GM19239 (cell line): ENCODE measurements at regions not wholly inside any gene's neighbourhood (a gene's known extent, or its start where the extent isn't known, plus 50 kb on each side); places are given as distances from the start of the nearest gene placed in this dataset.
"Not testable (repeated sequence)": the region's sequence is repeated elsewhere in the genome, so short reads cannot be mapped to it uniquely, and the experiment has no call there.

ENCODE experiments used
- DNase-seq: peaks from one replicate; pipeline ENCODE4 v3.0.0; 2011; ENCODE audit warnings: low spot score; ENCODE audit not compliant: insufficient read length
- FAIRE-seq: peaks from 2 replicates; lab custom pipeline; 2011; peaks lifted over from hg19 to GRCh38; lab: Jason Lieb, UNC

GRCh38 chr4:104930745-104931736, 215.6 kb upstream of the TET2 start:
- FAIRE-seq, result peak; percentile 57
- DNase-seq, result not testable (repeated sequence)

GRCh38 chr4:104938624-104939023, 208.1 kb upstream of the TET2 start:
- FAIRE-seq (no peak), DNase-seq (no peak)

DNA sequence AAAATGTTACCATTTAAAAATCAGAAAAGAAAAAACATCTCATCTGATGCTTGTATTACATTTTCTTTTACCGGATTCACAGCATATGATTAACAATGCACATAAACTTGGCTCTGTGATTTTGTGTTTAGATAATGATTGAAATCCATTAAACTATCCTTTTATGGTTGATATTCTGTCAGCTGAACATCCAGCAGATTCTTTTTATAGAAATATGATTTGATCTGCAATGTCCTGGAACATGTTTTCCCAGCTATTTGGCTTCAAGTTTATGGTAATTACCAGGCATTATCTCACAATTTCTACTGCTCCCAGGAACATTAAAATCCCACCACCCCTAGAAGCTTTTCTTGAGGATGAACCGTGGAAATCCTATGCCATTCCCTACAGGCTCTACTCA, 205.7 kb upstream of the TET2 start:
- DNase-seq, result no peak
- FAIRE-seq, result peak; percentile 14

DNA sequence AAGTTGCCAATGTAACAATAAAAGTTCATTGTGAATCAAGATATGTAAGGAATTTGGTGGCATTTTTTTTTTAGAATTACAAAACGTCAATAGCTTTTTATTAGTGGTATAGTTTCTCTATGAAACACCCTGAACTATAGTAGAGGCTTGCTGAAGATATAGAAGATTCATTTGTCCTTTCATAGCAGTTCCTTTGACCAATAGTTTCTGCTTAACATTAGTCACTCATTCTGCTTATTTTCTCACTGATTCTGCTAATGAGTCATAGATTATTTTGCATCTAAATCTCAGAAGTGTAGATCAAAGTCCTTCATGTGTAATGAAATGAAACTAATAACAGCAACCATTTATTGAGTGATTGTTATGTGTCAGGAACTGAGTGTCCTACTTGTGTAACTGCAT, 205.0 kb upstream of the TET2 start:
- FAIRE-seq (no peak), DNase-seq (no peak)

GRCh38 chr4:104942990-104943743, 203.5 kb upstream of the TET2 start:
- DNase-seq (no peak), FAIRE-seq (peak; percentile 53)

DNA sequence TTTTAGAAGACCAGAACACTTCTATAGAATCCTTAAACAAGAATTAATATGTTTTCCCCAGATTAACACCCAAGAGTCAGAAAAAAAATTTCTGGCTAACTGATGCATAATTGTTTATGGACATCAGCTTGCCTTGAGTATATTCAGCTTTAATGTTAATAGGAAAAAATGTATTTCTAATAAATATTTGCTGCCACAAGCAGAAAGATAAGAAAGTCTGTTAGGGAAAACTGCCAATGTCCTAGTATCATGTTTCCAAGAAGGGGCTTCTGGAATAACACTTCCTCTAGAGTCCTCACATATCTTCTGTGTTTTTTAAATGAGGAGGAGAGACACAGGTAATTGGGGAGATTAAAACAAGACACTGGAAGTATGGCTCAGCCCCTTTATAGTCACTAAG, 202.1 kb upstream of the TET2 start:
- FAIRE-seq (no peak), DNase-seq (no peak)

DNA sequence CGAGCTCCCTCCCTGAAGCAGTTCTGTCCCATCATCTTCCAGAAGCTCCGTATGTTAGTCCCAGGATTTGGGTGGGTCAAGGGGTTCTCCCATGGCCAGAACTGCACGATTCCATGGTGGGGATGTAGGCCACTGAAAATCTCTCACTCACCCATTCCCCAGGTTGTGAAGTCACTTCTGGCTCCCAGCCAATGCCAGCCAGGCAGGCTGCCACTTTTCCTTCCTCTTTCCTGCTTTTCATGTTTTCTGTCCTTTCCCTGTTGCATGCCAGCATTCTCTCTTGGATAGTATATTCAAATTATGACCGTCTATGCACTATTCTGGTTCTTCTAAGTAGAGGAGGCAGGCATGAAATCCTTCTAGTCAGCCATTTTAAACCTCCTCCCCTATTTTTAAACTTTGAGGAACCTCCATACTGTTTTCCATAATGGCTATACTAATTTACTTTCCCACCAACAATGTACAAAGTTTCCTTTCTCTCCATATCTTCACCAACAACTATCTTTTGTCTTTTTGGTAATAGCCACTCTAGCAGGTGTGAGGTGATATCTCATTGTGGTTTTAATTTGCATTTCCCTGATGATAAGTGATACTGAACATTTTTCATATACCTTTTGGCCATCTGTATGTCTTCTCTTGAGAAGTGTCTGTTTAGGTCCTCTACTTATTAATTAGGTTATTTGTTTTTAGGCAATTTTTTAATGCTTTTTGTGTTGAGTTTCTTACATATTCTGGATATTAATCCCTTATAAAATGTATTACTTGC, 182.1 kb upstream of the TET2 start:
- FAIRE-seq, result peak; percentile 78

DNA sequence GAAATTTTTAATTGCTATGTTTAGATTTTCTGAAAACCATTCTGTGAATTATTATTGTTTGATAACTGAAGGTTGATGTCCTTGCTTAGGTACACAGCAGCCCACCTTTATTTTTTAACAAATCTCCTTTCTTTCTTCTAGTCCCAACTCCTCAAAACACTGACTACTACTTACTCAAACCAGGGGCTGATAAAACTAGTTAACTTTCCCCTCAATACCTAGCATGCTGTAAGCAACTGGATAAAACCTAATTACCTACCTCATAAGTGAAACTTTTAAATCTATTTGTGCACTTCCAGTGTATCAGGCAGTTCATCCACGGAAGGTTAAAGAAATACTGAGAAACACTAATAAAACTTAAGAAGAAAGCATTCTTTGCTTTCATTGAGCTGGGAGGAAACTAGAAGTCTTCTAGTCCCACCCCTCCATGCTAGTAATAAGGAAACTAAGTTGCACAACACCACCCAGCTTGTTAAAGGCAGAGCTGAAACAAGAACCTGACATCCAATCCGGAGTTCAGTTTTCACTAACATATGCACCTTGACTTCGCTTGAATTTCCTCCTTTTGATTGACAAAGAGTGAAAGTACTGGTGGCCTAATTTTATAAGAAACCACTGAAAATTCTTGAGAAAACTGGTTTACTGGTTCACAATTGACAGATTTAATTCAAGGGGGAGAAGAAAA, 180.2 kb upstream of the TET2 start:
- FAIRE-seq, result peak; percentile 98
- peak; percentile 46 for DNase-seq

More for the DNA sequence above, 182.1 kb upstream of the TET2 start:
- no peak for DNase-seq

GRCh38 chr4:104967034-104967401, 179.7 kb upstream of the TET2 start:
- FAIRE-seq, result peak; percentile 66

GRCh38 chr4:104969394-104970082, 177.1 kb upstream of the TET2 start:
- peak; percentile 84 for FAIRE-seq
- DNase-seq, result no peak

More at GRCh38 chr4:104967034-104967401, 179.7 kb upstream of the TET2 start:
- no peak for DNase-seq

DNA sequence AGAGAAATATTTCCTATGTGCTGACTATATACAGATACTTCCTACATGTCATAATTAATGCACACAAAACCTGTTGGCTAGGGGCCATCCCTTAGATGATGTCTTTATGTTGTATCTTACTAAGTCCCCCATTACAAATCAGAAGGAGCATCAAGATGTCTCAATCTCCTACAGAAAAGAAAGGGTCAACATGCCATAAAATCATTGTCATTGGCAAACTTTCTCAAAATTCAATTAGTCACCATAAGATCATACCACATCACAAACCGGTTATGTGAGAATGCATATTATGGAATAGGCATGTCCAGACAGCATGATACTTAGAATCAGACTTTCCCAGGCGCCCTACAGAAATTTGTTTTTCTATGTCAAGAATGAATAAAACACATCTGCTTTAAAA, 175.2 kb upstream of the TET2 start:
- DNase-seq, result no peak
- peak; percentile 26 for FAIRE-seq

DNA sequence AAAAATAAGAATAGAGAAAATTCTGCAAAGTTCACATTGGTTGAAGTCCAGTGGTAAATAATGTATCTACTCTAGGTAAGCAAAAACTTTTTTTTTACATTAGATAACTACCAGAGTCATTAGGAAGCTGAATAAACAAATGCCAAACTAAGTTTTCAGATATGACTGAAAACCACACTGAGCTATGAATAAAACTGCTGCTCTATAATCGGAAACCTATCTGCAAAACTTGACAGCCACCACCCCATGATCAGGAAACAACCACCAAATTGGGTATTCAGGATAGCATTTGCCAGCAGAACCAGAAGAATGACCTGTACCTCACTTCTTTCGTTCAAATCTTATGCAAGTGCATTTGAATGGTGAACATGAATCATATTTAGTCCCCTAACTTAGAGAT, 173.0 kb upstream of the TET2 start:
- DNase-seq (no peak), FAIRE-seq (peak; percentile 70)

GRCh38 chr4:104975617-104976016, 171.1 kb upstream of the TET2 start:
- FAIRE-seq (no peak), DNase-seq (no peak)

- DNase-seq (no peak), FAIRE-seq (no peak)
Observed at GRCh38 chr4:104976262-104976661, 170.4 kb upstream of the TET2 start.

DNA sequence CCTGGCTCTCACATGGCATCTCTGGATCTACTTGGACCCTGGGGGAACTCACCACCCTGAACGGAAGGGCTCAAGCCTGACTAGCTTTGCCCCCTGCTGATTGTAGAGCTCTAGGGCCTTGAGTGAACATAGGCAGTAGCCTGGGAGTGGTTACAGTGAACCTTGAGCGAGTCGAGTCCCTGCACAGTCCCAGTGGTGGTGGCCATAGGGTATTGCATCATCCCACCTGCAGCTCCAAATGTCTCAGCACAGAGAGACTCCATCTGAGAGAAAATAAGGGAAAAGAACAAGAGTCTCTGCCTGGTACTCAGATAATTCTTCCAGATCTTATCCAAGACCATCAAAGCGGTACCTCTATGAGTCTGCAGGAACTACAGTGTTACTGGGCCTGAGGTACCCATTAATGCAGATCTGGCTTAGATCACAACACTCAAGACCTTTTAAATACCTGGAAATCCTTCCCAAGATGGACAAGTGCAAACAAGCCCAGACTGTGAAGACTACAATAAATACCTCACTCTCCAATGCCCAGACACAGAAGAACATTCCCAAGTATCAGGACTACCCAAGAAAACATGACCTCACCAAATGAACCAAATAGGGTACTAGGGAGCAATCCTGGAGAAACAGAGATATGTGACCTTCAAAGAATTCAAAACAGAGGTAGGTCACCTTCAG, 167.5 kb upstream of the TET2 start:
- FAIRE-seq (no peak), DNase-seq (no peak)

DNA sequence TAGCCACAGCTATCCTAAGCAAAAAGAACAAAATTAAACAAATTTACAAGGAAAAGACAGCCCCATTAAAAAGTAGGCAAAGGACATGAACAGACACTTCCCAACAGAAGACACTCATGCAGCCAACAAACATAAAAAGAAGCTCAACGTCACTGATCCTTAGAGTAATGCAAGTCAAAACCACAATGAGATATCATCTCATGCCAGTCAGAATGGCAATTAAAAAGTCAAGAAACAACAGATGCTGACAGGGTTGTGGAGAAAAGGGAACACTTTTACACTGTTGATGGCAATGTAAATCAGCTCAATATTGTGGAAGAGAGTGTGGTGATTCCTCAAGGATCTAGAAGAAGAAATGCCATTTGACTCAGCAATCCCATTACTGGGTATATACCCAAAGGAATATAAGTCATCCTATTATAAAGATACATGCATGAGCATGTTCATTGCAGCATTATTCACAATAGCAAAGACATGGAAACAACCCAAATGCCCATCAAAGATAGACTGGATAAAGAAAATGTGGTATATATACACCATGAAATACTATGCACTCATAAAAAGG, 163.0 kb upstream of the TET2 start:
- no peak for FAIRE-seq
- DNase-seq, result no peak

DNA sequence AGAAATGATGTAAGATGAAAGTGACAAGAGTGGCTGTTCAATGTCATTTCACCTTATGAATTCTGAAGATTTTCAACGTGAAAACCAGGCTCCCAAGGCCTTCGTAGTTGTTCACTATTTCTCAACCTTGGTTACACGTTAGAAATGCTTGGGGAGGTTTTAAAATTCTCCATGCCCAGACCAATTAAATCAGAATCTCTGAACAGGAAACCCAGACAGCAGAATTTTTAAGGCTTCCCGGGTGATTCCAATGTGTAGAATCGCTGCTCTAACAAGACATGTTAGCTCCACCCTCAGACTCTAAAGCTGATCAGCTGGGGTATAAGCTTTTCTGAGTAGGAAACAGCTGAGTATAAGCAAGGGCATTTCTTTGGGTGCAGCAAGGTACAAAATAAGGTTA, 160.4 kb upstream of the TET2 start:
- FAIRE-seq (no peak), DNase-seq (no peak)

DNA sequence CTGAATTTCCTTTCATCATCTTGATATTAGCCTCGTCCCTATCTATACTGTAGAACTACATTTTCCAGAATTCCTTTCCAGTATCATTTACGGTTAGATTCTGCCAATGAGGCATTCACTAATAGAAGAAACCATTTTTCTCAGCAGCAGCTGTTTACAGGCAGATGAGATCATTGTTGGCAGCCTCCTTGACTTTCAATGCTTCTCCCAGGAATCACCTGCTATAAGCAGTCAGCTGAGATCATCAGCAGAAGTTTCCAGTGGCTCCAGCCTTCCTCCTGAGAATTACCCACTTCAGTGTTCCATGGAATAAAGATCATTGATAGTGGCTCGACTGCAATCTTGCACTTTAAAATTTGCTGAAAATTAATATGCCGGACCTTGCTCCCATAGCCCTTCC, 157.3 kb upstream of the TET2 start:
- DNase-seq, result no peak

More for the DNA sequence above, 157.3 kb upstream of the TET2 start:
- no peak for FAIRE-seq
